MM.1S (cell line): ENCODE measurements at regions not wholly inside any gene's neighbourhood (a gene's known extent, or its start where the extent isn't known, plus 50 kb on each side); places are given as distances from the start of the nearest gene placed in this dataset.

Source experiments
- DNase-seq: peaks from one replicate; pipeline ENCODE4 v3.0.0-alpha.2; 2015
- H2AFZ ChIP-seq: fragments of 300-600 bp; sonication (generic); 2 replicates; pipeline ENCODE4 v1.6.0; 2016; ENCODE audit warnings: antibody characterized with exemption, low read length
- H3F3A ChIP-seq: fragments of 300-600 bp; sonication (generic); 2 replicates; pipeline ENCODE4 v1.6.1; 2016; ENCODE audit warnings: mild to moderate bottlenecking, antibody characterized with exemption, low read length, moderate library complexity, mixed read lengths; ENCODE audit not compliant: insufficient read depth
- H3K27ac ChIP-seq: fragments of 300-600 bp; sonication (generic); 2 replicates; pipeline ENCODE4 v1.5.1; 2016; ENCODE audit warnings: mild to moderate bottlenecking, low read length
- H3K27me3 ChIP-seq: fragments of 300-600 bp; sonication (generic); replicated peaks from 2 replicates; pipeline ENCODE4 v1.6.0; 2016; ENCODE audit warnings: low read length; ENCODE audit not compliant: insufficient read depth
- H3K36me3 ChIP-seq: fragments of 300-600 bp; sonication (generic); replicated peaks from 2 replicates; pipeline ENCODE4 v1.6.1; 2016; ENCODE audit warnings: mild to moderate bottlenecking, low read length, mixed read lengths; ENCODE audit not compliant: insufficient read depth
- H3K4me1 ChIP-seq: fragments of 300-600 bp; sonication (generic); 2 replicates; pipeline ENCODE4 v1.6.1; 2016; ENCODE audit warnings: low read length, mixed read lengths
- H3K4me2 ChIP-seq: fragments of 300-600 bp; sonication (generic); 2 replicates; pipeline ENCODE4 v1.6.0; 2016; ENCODE audit warnings: low read depth, low read length
- H3K4me3 ChIP-seq: fragments of 300-600 bp; sonication (generic); 2 replicates; pipeline ENCODE4 v1.5.1; 2016; ENCODE audit warnings: low read length, mixed read lengths
- H3K79me2 ChIP-seq: fragments of 300-600 bp; sonication (generic); 2 replicates; pipeline ENCODE4 v1.6.1; 2016; ENCODE audit warnings: mixed run types, low read length, mixed read lengths
- H3K9ac ChIP-seq: fragments of 300-600 bp; sonication (generic); 2 replicates; pipeline ENCODE4 v1.6.1; 2016; ENCODE audit warnings: low read length, mixed read lengths
- H3K9me2 ChIP-seq: fragments of 300-600 bp; sonication (generic); replicated peaks from 2 replicates; pipeline ENCODE4 v1.6.1; 2016; ENCODE audit warnings: mild to moderate bottlenecking, low read length, mixed read lengths; ENCODE audit not compliant: insufficient read depth
- H3K9me3 ChIP-seq: fragments of 300-600 bp; sonication (generic); replicated peaks from 2 replicates; pipeline ENCODE4 v1.6.1; 2016; ENCODE audit warnings: mild to moderate bottlenecking, low read length, mixed read lengths; ENCODE audit not compliant: insufficient read depth
- H4K20me1 ChIP-seq: fragments of 300-600 bp; sonication (generic); 2 replicates; pipeline ENCODE4 v1.6.1; 2016; ENCODE audit warnings: mild to moderate bottlenecking, low read length, moderate library complexity, mixed read lengths; ENCODE audit not compliant: insufficient read depth
- CTCF ChIP-seq: fragments of 300-600 bp; sonication (generic); IDR thresholded peaks from 2 replicates; pipeline ENCODE4 v1.5.1; 2016; ENCODE audit warnings: antibody characterized with exemption, low read length, mixed read lengths
- EZH2 ChIP-seq: fragments of 300-600 bp; sonication (generic); optimal IDR thresholded peaks from 2 replicates; pipeline ENCODE3; 2017; ENCODE audit warnings: low read depth, mild to moderate bottlenecking, antibody characterized with exemption, low read length, mixed read lengths
- EZH2phosphoT487 ChIP-seq: fragments of 300-600 bp; sonication (generic); IDR thresholded peaks from 2 replicates; pipeline ENCODE4 v1.6.1; 2018; ENCODE audit warnings: antibody characterized with exemption, low read length

DNA sequence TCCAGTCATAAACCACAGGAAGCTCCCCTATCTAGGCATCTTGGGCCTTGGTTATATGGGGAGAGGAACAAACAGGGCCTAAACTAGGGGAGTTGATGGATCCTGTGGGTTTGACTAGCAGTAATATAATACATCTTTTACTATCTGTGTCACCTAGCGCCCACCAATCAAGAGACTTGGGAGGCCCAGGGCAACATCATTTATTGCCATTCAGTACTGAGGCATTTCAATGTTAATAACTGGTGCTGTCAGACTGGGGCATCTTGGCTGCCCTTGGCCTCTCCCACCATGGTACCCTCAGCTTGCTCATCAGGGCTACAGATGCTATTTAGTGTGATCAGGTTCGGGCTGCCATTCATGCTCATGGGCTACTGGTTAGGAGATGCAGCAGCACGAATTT, 320.7 kb downstream of the MYCN start:
- TF ChIP-seq CTCF, result no peak
- no peak for TF ChIP-seq EZH2
- no peak for TF ChIP-seq EZH2phosphoT487
- no peak overlapping the region for H3K9ac ChIP-seq
- H3K4me2 ChIP-seq, result no peak overlapping the region
- H3K4me1 ChIP-seq, result no peaks in the 10 kb centered on the region
- DNase-seq, result no peak
- H3F3A ChIP-seq, result no peaks in the 10 kb centered on the region
- H3K4me3 ChIP-seq, result no peak overlapping the region
- H4K20me1 ChIP-seq, result no peaks in the 10 kb centered on the region
- H3K36me3 ChIP-seq, result no peaks in the 10 kb centered on the region
- no peak overlapping the region for H2AFZ ChIP-seq
- H3K9me3 ChIP-seq, result no peaks in the 10 kb centered on the region
- no peak overlapping the region for H3K27ac ChIP-seq
- H3K79me2 ChIP-seq, result no peaks in the 10 kb centered on the region
- H3K27me3 ChIP-seq, result no peaks in the 10 kb centered on the region
- H3K9me2 ChIP-seq, result no peaks in the 10 kb centered on the region

DNA sequence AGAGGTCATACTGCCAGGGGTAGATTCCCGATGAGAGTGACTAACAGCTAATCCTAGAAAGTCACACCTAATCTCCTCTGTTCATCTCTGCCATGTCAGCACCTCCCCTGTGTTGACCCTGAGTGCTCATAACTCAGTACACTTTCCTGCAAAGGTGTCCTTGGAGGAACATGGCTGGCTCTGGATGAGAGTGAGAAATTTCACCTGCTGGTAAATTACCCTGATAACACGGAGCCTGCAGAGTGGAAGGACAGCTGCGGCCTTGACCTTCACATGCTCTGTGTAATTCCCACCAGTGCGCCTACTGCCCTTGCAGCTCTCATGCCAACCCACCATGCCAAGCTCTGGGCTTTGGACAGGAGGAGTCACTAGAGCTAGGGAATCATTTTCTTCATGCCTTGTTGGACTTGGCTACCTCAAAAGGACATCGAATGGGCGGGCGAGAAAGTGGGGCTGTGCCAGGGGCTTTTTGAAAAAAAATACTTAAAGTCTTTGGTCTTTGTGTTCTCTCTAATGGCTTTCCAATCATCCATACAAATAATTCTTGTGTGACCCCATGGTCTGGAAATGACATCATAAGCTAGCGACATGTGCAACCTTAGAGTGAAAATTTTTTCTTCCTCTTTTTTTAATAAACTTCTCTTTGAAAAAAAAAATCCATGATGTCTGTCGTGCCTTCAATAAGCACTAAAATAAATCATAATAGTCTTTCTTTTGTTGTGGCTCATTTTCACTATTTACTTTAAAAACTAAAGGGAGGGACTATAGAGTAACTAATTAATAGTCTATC, 319.9 kb downstream of the MYCN start:
- Histone ChIP-seq H3K9me2 (no peaks in the 10 kb centered on the region), H3K4me2 (no peak overlapping the region), H3K27ac (no peak overlapping the region), H3F3A (no peaks in the 10 kb centered on the region), H3K79me2 (no peaks in the 10 kb centered on the region), H3K9ac (no peak overlapping the region), H2AFZ (no peak overlapping the region), H4K20me1 (no peaks in the 10 kb centered on the region), H3K4me3 (no peak overlapping the region), H3K36me3 (no peaks in the 10 kb centered on the region), H3K9me3 (no peaks in the 10 kb centered on the region), H3K4me1 (no peaks in the 10 kb centered on the region), H3K27me3 (no peaks in the 10 kb centered on the region)
- TF ChIP-seq CTCF, result no peak
- no peak for TF ChIP-seq EZH2
- TF ChIP-seq EZH2phosphoT487, result no peak
- DNase-seq, result no peak

- H3K9ac ChIP-seq, result no peak overlapping the region
- H3K9me3 ChIP-seq, result no peaks in the 10 kb centered on the region
- H3K4me1 ChIP-seq, result no peaks in the 10 kb centered on the region
- no peaks in the 10 kb centered on the region for H3K27me3 ChIP-seq
- no peak overlapping the region for H3K27ac ChIP-seq
- no peak overlapping the region for H3K4me2 ChIP-seq
- H4K20me1 ChIP-seq, result no peaks in the 10 kb centered on the region
- no peak overlapping the region for H2AFZ ChIP-seq
- H3K79me2 ChIP-seq, result no peaks in the 10 kb centered on the region
- no peak for TF ChIP-seq EZH2
- no peak for TF ChIP-seq EZH2phosphoT487
- no peak for TF ChIP-seq CTCF
- H3K9me2 ChIP-seq, result no peaks in the 10 kb centered on the region
- H3F3A ChIP-seq, result no peaks in the 10 kb centered on the region
- no peak overlapping the region for H3K4me3 ChIP-seq
- H3K36me3 ChIP-seq, result no peaks in the 10 kb centered on the region
- DNase-seq, result no peak
These were observed 318.7 kb downstream of the MYCN start for GRCh38 chr2:16259010-16259409.
